ENCODE measurements at regions not wholly inside any gene's neighbourhood (a gene's known extent, or its start where the extent isn't known, plus 50 kb on each side); places are given as distances from the start of the nearest gene placed in this dataset.
"Not testable (repeated sequence)": the region's sequence is repeated elsewhere in the genome, so short reads cannot be mapped to it uniquely, and the experiment has no call there.

- Histone ChIP-seq H3K27me3 (ENCODE audit: insufficient read depth, low read length, poor library complexity) (no peaks in the 10 kb centered on the region), H3K4ac (ENCODE audit: low read depth, low read length) (no peak overlapping the region), H2BK120ac (ENCODE audit: low read depth, low read length) (no peak overlapping the region), H3K56ac (ENCODE audit: low read length) (no peak overlapping the region), H3K4me2 (ENCODE audit: low read length) (no peak overlapping the region), H2BK15ac (replicated peaks; ENCODE audit: low read depth) (peak overlapping the region; percentile 57), H2AK5ac (ENCODE audit: low read length) (no peak overlapping the region), H3K18ac (ENCODE audit: low read length) (no peak overlapping the region), H3K36me3 (ENCODE audit: control insufficient read depth, insufficient read depth, low read length) (no peaks in the 10 kb centered on the region), H3K4me3 (ENCODE audit: low read length) (no peak overlapping the region), H4K8ac (ENCODE audit: low read depth, low read length) (no peak overlapping the region), H3K27ac (ENCODE audit: low read depth, low read length) (no peak overlapping the region), H3K9ac (ENCODE audit: low read length) (no peak overlapping the region), H3K23ac (ENCODE audit: low read length) (no peak overlapping the region), H4K5ac (ENCODE audit: low read length) (no peak overlapping the region), H3K4me1 (ENCODE audit: control insufficient read depth, low read depth, low read length) (no peaks in the 10 kb centered on the region), H2BK5ac (ENCODE audit: low read length) (no peak overlapping the region), H3K79me2 (ENCODE audit: control insufficient read depth, insufficient read depth, low read length) (no peaks in the 10 kb centered on the region), H3K79me1 (ENCODE audit: low read length) (no peaks in the 10 kb centered on the region)
- no peak for DNase-seq
- WGBS (ENCODE audit: extremely low coverage, insufficient coverage, low lambda C conversion rate): no CpG with 5 or more reads among the region's 5 CpGs
Measured at GRCh38 chr14:53714495-53715192, 242.0 kb downstream of the BMP4 start.

GRCh38 chr14:53712901-53713300 is 243.7 kb downstream of the BMP4 start:
- not testable (repeated sequence) for DNase-seq; H3K4me1 ChIP-seq (ENCODE audit: control insufficient read depth, low read depth, low read length); H2AK5ac ChIP-seq (ENCODE audit: low read length); H2BK120ac ChIP-seq (ENCODE audit: low read depth, low read length); H3K18ac ChIP-seq (ENCODE audit: low read length); H4K5ac ChIP-seq (ENCODE audit: low read length); H3K36me3 ChIP-seq (ENCODE audit: control insufficient read depth, insufficient read depth, low read length); H3K56ac ChIP-seq (ENCODE audit: low read length); H2BK5ac ChIP-seq (ENCODE audit: low read length); H3K4ac ChIP-seq (ENCODE audit: low read depth, low read length); H3K79me2 ChIP-seq (ENCODE audit: control insufficient read depth, insufficient read depth, low read length); H3K27me3 ChIP-seq (ENCODE audit: insufficient read depth, low read length, poor library complexity); H3K79me1 ChIP-seq (ENCODE audit: low read length); H2BK15ac ChIP-seq (replicated peaks; ENCODE audit: low read depth); H4K8ac ChIP-seq (ENCODE audit: low read depth, low read length); H3K9ac ChIP-seq (ENCODE audit: low read length); H3K23ac ChIP-seq (ENCODE audit: low read length); H3K27ac ChIP-seq (ENCODE audit: low read depth, low read length); H3K4me3 ChIP-seq (ENCODE audit: low read length); H3K4me2 ChIP-seq (ENCODE audit: low read length)
- no CpG with 5 or more reads among the region's 3 CpGs for WGBS (ENCODE audit: extremely low coverage, insufficient coverage, low lambda C conversion rate)

GRCh38 chr14:53711205-53711604 is 245.4 kb downstream of the BMP4 start:
- Histone ChIP-seq H2AK5ac (ENCODE audit: low read length) (no peak overlapping the region), H3K4ac (ENCODE audit: low read depth, low read length) (no peak overlapping the region), H3K79me2 (ENCODE audit: control insufficient read depth, insufficient read depth, low read length) (no peaks in the 10 kb centered on the region), H3K4me2 (ENCODE audit: low read length) (no peak overlapping the region), H3K27ac (ENCODE audit: low read depth, low read length) (no peak overlapping the region), H3K18ac (ENCODE audit: low read length) (no peak overlapping the region), H3K4me3 (ENCODE audit: low read length) (no peak overlapping the region), H2BK5ac (ENCODE audit: low read length) (no peak overlapping the region), H2BK15ac (replicated peaks; ENCODE audit: low read depth) (no peak overlapping the region), H4K8ac (ENCODE audit: low read depth, low read length) (no peak overlapping the region), H3K56ac (ENCODE audit: low read length) (no peak overlapping the region), H4K5ac (ENCODE audit: low read length) (no peak overlapping the region), H3K23ac (ENCODE audit: low read length) (no peak overlapping the region), H2BK120ac (ENCODE audit: low read depth, low read length) (no peak overlapping the region), H3K4me1 (ENCODE audit: control insufficient read depth, low read depth, low read length) (no peaks in the 10 kb centered on the region), H3K36me3 (ENCODE audit: control insufficient read depth, insufficient read depth, low read length) (no peaks in the 10 kb centered on the region), H3K79me1 (ENCODE audit: low read length) (no peaks in the 10 kb centered on the region), H3K27me3 (ENCODE audit: insufficient read depth, low read length, poor library complexity) (no peaks in the 10 kb centered on the region), H3K9ac (ENCODE audit: low read length) (no peak overlapping the region)
- DNase-seq: no peak
- WGBS (ENCODE audit: extremely low coverage, insufficient coverage, low lambda C conversion rate): no CpG with 5 or more reads among the region's 4 CpGs

GRCh38 chr14:53710615-53711014 is 246.0 kb downstream of the BMP4 start:
- no peaks in the 10 kb centered on the region for H3K36me3 ChIP-seq (ENCODE audit: control insufficient read depth, insufficient read depth, low read length)
- H3K4me1 ChIP-seq (ENCODE audit: control insufficient read depth, low read depth, low read length): no peaks in the 10 kb centered on the region
- H3K79me2 ChIP-seq (ENCODE audit: control insufficient read depth, insufficient read depth, low read length): no peaks in the 10 kb centered on the region
- no CpG with 5 or more reads among the region's 4 CpGs for WGBS (ENCODE audit: extremely low coverage, insufficient coverage, low lambda C conversion rate)
- no peaks in the 10 kb centered on the region for H3K79me1 ChIP-seq (ENCODE audit: low read length)
- H4K5ac ChIP-seq (ENCODE audit: low read length): no peak overlapping the region
- no peak overlapping the region for H3K4ac ChIP-seq (ENCODE audit: low read depth, low read length)
- no peaks in the 10 kb centered on the region for H3K27me3 ChIP-seq (ENCODE audit: insufficient read depth, low read length, poor library complexity)
- H2BK15ac ChIP-seq (replicated peaks; ENCODE audit: low read depth): no peak overlapping the region
- H2BK120ac ChIP-seq (ENCODE audit: low read depth, low read length): no peak overlapping the region
- H3K9ac ChIP-seq (ENCODE audit: low read length): no peak overlapping the region
- H2AK5ac ChIP-seq (ENCODE audit: low read length): no peak overlapping the region
- H3K27ac ChIP-seq (ENCODE audit: low read depth, low read length): no peak overlapping the region
- H3K4me3 ChIP-seq (ENCODE audit: low read length): no peak overlapping the region
- H3K56ac ChIP-seq (ENCODE audit: low read length): no peak overlapping the region
- no peak overlapping the region for H2BK5ac ChIP-seq (ENCODE audit: low read length)
- H4K8ac ChIP-seq (ENCODE audit: low read depth, low read length): no peak overlapping the region
- no peak for DNase-seq
- H3K4me2 ChIP-seq (ENCODE audit: low read length): no peak overlapping the region
- H3K23ac ChIP-seq (ENCODE audit: low read length): no peak overlapping the region
- H3K18ac ChIP-seq (ENCODE audit: low read length): no peak overlapping the region

GRCh38 chr14:53709381-53709780 is 247.2 kb downstream of the BMP4 start:
- Histone ChIP-seq H4K8ac (ENCODE audit: low read depth, low read length) (no peak overlapping the region), H3K27ac (ENCODE audit: low read depth, low read length) (no peak overlapping the region), H3K4me3 (ENCODE audit: low read length) (no peak overlapping the region), H3K79me2 (ENCODE audit: control insufficient read depth, insufficient read depth, low read length) (no peaks in the 10 kb centered on the region), H3K56ac (ENCODE audit: low read length) (no peak overlapping the region), H2BK120ac (ENCODE audit: low read depth, low read length) (no peak overlapping the region), H3K4ac (ENCODE audit: low read depth, low read length) (no peak overlapping the region), H2BK5ac (ENCODE audit: low read length) (no peak overlapping the region), H3K4me1 (ENCODE audit: control insufficient read depth, low read depth, low read length) (no peaks in the 10 kb centered on the region), H3K4me2 (ENCODE audit: low read length) (no peak overlapping the region), H4K5ac (ENCODE audit: low read length) (no peak overlapping the region), H2BK15ac (replicated peaks; ENCODE audit: low read depth) (no peak overlapping the region), H3K79me1 (ENCODE audit: low read length) (no peaks in the 10 kb centered on the region), H3K23ac (ENCODE audit: low read length) (no peak overlapping the region), H3K27me3 (ENCODE audit: insufficient read depth, low read length, poor library complexity) (no peaks in the 10 kb centered on the region), H3K9ac (ENCODE audit: low read length) (no peak overlapping the region), H3K36me3 (ENCODE audit: control insufficient read depth, insufficient read depth, low read length) (no peaks in the 10 kb centered on the region), H2AK5ac (ENCODE audit: low read length) (no peak overlapping the region), H3K18ac (ENCODE audit: low read length) (no peak overlapping the region)
- no peak for DNase-seq
- no CpG with 5 or more reads among the region's 3 CpGs for WGBS (ENCODE audit: extremely low coverage, insufficient coverage, low lambda C conversion rate)

GRCh38 chr14:53703457-53703856 is 253.2 kb downstream of the BMP4 start:
- Histone ChIP-seq H3K18ac (ENCODE audit: low read length) (no peak overlapping the region), H3K79me1 (ENCODE audit: low read length) (no peaks in the 10 kb centered on the region), H3K4ac (ENCODE audit: low read depth, low read length) (no peak overlapping the region), H3K9ac (ENCODE audit: low read length) (no peak overlapping the region), H3K23ac (ENCODE audit: low read length) (no peak overlapping the region), H2BK15ac (replicated peaks; ENCODE audit: low read depth) (no peak overlapping the region), H3K4me1 (ENCODE audit: control insufficient read depth, low read depth, low read length) (no peaks in the 10 kb centered on the region), H2BK120ac (ENCODE audit: low read depth, low read length) (no peak overlapping the region), H3K27ac (ENCODE audit: low read depth, low read length) (no peak overlapping the region), H4K8ac (ENCODE audit: low read depth, low read length) (no peak overlapping the region), H2BK5ac (ENCODE audit: low read length) (no peak overlapping the region), H3K4me2 (ENCODE audit: low read length) (no peak overlapping the region), H3K27me3 (ENCODE audit: insufficient read depth, low read length, poor library complexity) (no peaks in the 10 kb centered on the region), H3K4me3 (ENCODE audit: low read length) (no peak overlapping the region), H3K56ac (ENCODE audit: low read length) (no peak overlapping the region), H3K79me2 (ENCODE audit: control insufficient read depth, insufficient read depth, low read length) (no peaks in the 10 kb centered on the region), H4K5ac (ENCODE audit: low read length) (no peak overlapping the region), H3K36me3 (ENCODE audit: control insufficient read depth, insufficient read depth, low read length) (no peaks in the 10 kb centered on the region), H2AK5ac (ENCODE audit: low read length) (no peak overlapping the region)
- no peak for DNase-seq
